ENCODE measurements at regions not wholly inside any gene's neighbourhood (a gene's known extent, or its start where the extent isn't known, plus 50 kb on each side); places are given as distances from the start of the nearest gene placed in this dataset.

- dilution Hi-C loops (cut with MboI; ENCODE audit: extremely low pct_ligation_motif_present, low sequenced_read_pairs) = no loop called here
- H3K9ac ChIP-seq (ENCODE audit: control insufficient read depth, extremely low read depth, insufficient read depth, low read length) = no peak overlapping the region
- DNase-seq (ENCODE audit: low read depth, low spot score) = no peak
Observed at GRCh38 chr2:137886083-137886831, 78.0 kb upstream of the HNMT start.

GRCh38 chr2:137888845-137889244 lies 75.4 kb upstream of the HNMT start:
- Histone ChIP-seq H3K4me1 (ENCODE audit: control insufficient read depth, extremely low read depth, insufficient read depth, low read length) (no peaks in the 10 kb centered on the region), H3K9me1 (ENCODE audit: control insufficient read depth, extremely low read depth, insufficient read depth, low read length) (no peaks in the 10 kb centered on the region), H3K4me3 (ENCODE audit: control insufficient read depth in 2 of 3, extremely low read depth in 1 of 3, insufficient read depth in 2 of 3, low read depth in 1 of 3, low read length in 3 of 3) (no peak overlapping the region), H3K27ac (ENCODE audit: control insufficient read depth, insufficient read depth, low read length) (no peak overlapping the region), H3K79me2 (ENCODE audit: control insufficient read depth, insufficient read depth, low read length) (no peaks in the 10 kb centered on the region), H3K27me3 (ENCODE audit: control insufficient read depth, extremely low read depth, insufficient read depth, low read length) (peaks cover 3% of the 10 kb centered on the region), H3K4me2 (ENCODE audit: control insufficient read depth, extremely low read depth, insufficient read depth, low read depth, low read length) (no peak overlapping the region), H4K20me1 (ENCODE audit: control insufficient read depth, extremely low read depth, insufficient read depth, low read length) (no peaks in the 10 kb centered on the region), H3K9ac (ENCODE audit: control insufficient read depth, extremely low read depth, insufficient read depth, low read length) (no peak overlapping the region), H3K36me3 (ENCODE audit: control insufficient read depth in 2 of 2, extremely low read depth in 1 of 2, insufficient read depth in 2 of 2, low read length in 2 of 2) (no peaks in the 10 kb centered on the region), H2AFZ (ENCODE audit: control insufficient read depth, low read length) (peak overlapping the region; percentile 19), H3K9me3 (ENCODE audit: control insufficient read depth, low read depth, low read length) (no peaks in the 10 kb centered on the region)
- DNase-seq (ENCODE audit: low read depth, low spot score) = no peak
- dilution Hi-C loops (cut with MboI; ENCODE audit: extremely low pct_ligation_motif_present, low sequenced_read_pairs) = no loop called here
- TF ChIP-seq CTCF (optimal IDR thresholded peaks at IDR 0.05 in 1 of 3, IDR thresholded peaks at IDR 0.05 in 1 of 3, conservative IDR thresholded peaks at IDR 0.05 in 1 of 3; ENCODE audit: extremely low read depth in 1 of 3, insufficient read depth in 2 of 3, low read length in 3 of 3) (peak; percentile 62 to 75 (median 69)), EZH2 (IDR thresholded peaks at IDR 0.05; ENCODE audit: low read length) (no peak)
- peak; percentile 44 for FAIRE-seq

More at GRCh38 chr2:137886083-137886831, 78.0 kb upstream of the HNMT start:
- Histone ChIP-seq H3K9me3 (ENCODE audit: control insufficient read depth, low read depth, low read length) (no peaks in the 10 kb centered on the region), H3K9me1 (ENCODE audit: control insufficient read depth, extremely low read depth, insufficient read depth, low read length) (no peaks in the 10 kb centered on the region), H3K4me2 (ENCODE audit: control insufficient read depth, extremely low read depth, insufficient read depth, low read depth, low read length) (no peak overlapping the region), H4K20me1 (ENCODE audit: control insufficient read depth, extremely low read depth, insufficient read depth, low read length) (no peaks in the 10 kb centered on the region), H3K36me3 (ENCODE audit: control insufficient read depth in 2 of 2, extremely low read depth in 1 of 2, insufficient read depth in 2 of 2, low read length in 2 of 2) (no peaks in the 10 kb centered on the region), H3K27ac (ENCODE audit: control insufficient read depth, insufficient read depth, low read length) (no peak overlapping the region), H3K79me2 (ENCODE audit: control insufficient read depth, insufficient read depth, low read length) (no peaks in the 10 kb centered on the region), H3K27me3 (ENCODE audit: control insufficient read depth, extremely low read depth, insufficient read depth, low read length) (peaks cover 3% of the 10 kb centered on the region), H3K4me3 (ENCODE audit: control insufficient read depth in 2 of 3, extremely low read depth in 1 of 3, insufficient read depth in 2 of 3, low read depth in 1 of 3, low read length in 3 of 3) (no peak overlapping the region), H2AFZ (ENCODE audit: control insufficient read depth, low read length) (no peak overlapping the region), H3K4me1 (ENCODE audit: control insufficient read depth, extremely low read depth, insufficient read depth, low read length) (no peaks in the 10 kb centered on the region)
- no peak for FAIRE-seq
- TF ChIP-seq CTCF (optimal IDR thresholded peaks at IDR 0.05 in 1 of 3, IDR thresholded peaks at IDR 0.05 in 1 of 3, conservative IDR thresholded peaks at IDR 0.05 in 1 of 3; ENCODE audit: extremely low read depth in 1 of 3, insufficient read depth in 2 of 3, low read length in 3 of 3) = no peak
- no peak for TF ChIP-seq EZH2 (IDR thresholded peaks at IDR 0.05; ENCODE audit: low read length)

Data from keratinocyte (primary cell).